ENCODE measurements at regions not wholly inside any gene's neighbourhood (a gene's known extent, or its start where the extent isn't known, plus 50 kb on each side); places are given as distances from the start of the nearest gene placed in this dataset.

- Histone ChIP-seq H2AFZ (ENCODE audit: low read length) (no peak overlapping the region), H3K36me3 (ENCODE audit: insufficient read depth, low read length) (no peaks in the 10 kb centered on the region), H3K79me2 (ENCODE audit: insufficient read depth, low read length) (no peaks in the 10 kb centered on the region), H3F3A (ENCODE audit: insufficient read depth, low read length) (no peaks in the 10 kb centered on the region), H3K4me2 (ENCODE audit: low read length) (no peak overlapping the region), H3K27me3 (ENCODE audit: insufficient read depth, low read length) (no peaks in the 10 kb centered on the region), H4K20me1 (ENCODE audit: insufficient read depth, low read length) (no peaks in the 10 kb centered on the region), H3K27ac (ENCODE audit: low read depth, low read length, poor library complexity, severe bottlenecking) (no peak overlapping the region), H3K4me1 (ENCODE audit: insufficient read depth, low read length, severe bottlenecking) (no peaks in the 10 kb centered on the region), H3K9me2 (ENCODE audit: low read depth, low read length) (no peaks in the 10 kb centered on the region), H3K9ac (ENCODE audit: low read length) (no peak overlapping the region), H3K4me3 (ENCODE audit: low read depth, low read length, poor library complexity, severe bottlenecking) (no peak overlapping the region), H3K9me3 (ENCODE audit: low read length) (no peaks in the 10 kb centered on the region)
- TF ChIP-seq EZH2 (IDR thresholded peaks at IDR 0.05; ENCODE audit: borderline replicate concordance, low read length) (no peak), CTCF (IDR thresholded peaks at IDR 0.05; ENCODE audit: low read length) (no peak)
These were observed 290.0 kb upstream of the SOX9 start for GRCh38 chr17:71830866-71831265.

GRCh38 chr17:71842986-71843385 lies 277.8 kb upstream of the SOX9 start:
- no peaks in the 10 kb centered on the region for H3K36me3 ChIP-seq (ENCODE audit: insufficient read depth, low read length)

GRCh38 chr17:71845337-71845736 lies 275.5 kb upstream of the SOX9 start:
- no peaks in the 10 kb centered on the region for H3K79me2 ChIP-seq (ENCODE audit: insufficient read depth, low read length)
- H3F3A ChIP-seq (ENCODE audit: insufficient read depth, low read length), result no peaks in the 10 kb centered on the region
- no peaks in the 10 kb centered on the region for H3K36me3 ChIP-seq (ENCODE audit: insufficient read depth, low read length)
- H3K27me3 ChIP-seq (ENCODE audit: insufficient read depth, low read length), result no peaks in the 10 kb centered on the region
- H3K9me2 ChIP-seq (ENCODE audit: low read depth, low read length), result no peaks in the 10 kb centered on the region
- H3K9ac ChIP-seq (ENCODE audit: low read length), result no peak overlapping the region
- H3K9me3 ChIP-seq (ENCODE audit: low read length), result no peaks in the 10 kb centered on the region
- no peak overlapping the region for H2AFZ ChIP-seq (ENCODE audit: low read length)
- no peak overlapping the region for H3K4me2 ChIP-seq (ENCODE audit: low read length)
- no peaks in the 10 kb centered on the region for H4K20me1 ChIP-seq (ENCODE audit: insufficient read depth, low read length)
- H3K4me1 ChIP-seq (ENCODE audit: insufficient read depth, low read length, severe bottlenecking), result no peaks in the 10 kb centered on the region
- no peak overlapping the region for H3K27ac ChIP-seq (ENCODE audit: low read depth, low read length, poor library complexity, severe bottlenecking)
- no peak overlapping the region for H3K4me3 ChIP-seq (ENCODE audit: low read depth, low read length, poor library complexity, severe bottlenecking)
- TF ChIP-seq CTCF (IDR thresholded peaks at IDR 0.05; ENCODE audit: low read length), result no peak
- TF ChIP-seq EZH2 (IDR thresholded peaks at IDR 0.05; ENCODE audit: borderline replicate concordance, low read length), result no peak

More at GRCh38 chr17:71842986-71843385, 277.8 kb upstream of the SOX9 start:
- Histone ChIP-seq H3K4me1 (ENCODE audit: insufficient read depth, low read length, severe bottlenecking) (no peaks in the 10 kb centered on the region), H4K20me1 (ENCODE audit: insufficient read depth, low read length) (no peaks in the 10 kb centered on the region), H3F3A (ENCODE audit: insufficient read depth, low read length) (no peaks in the 10 kb centered on the region), H3K4me2 (ENCODE audit: low read length) (no peak overlapping the region), H3K4me3 (ENCODE audit: low read depth, low read length, poor library complexity, severe bottlenecking) (no peak overlapping the region), H3K9ac (ENCODE audit: low read length) (no peak overlapping the region), H3K27me3 (ENCODE audit: insufficient read depth, low read length) (no peaks in the 10 kb centered on the region), H2AFZ (ENCODE audit: low read length) (no peak overlapping the region), H3K9me3 (ENCODE audit: low read length) (no peaks in the 10 kb centered on the region), H3K9me2 (ENCODE audit: low read depth, low read length) (no peaks in the 10 kb centered on the region), H3K79me2 (ENCODE audit: insufficient read depth, low read length) (no peaks in the 10 kb centered on the region), H3K27ac (ENCODE audit: low read depth, low read length, poor library complexity, severe bottlenecking) (no peak overlapping the region)
- no peak for TF ChIP-seq EZH2 (IDR thresholded peaks at IDR 0.05; ENCODE audit: borderline replicate concordance, low read length)
- TF ChIP-seq CTCF (IDR thresholded peaks at IDR 0.05; ENCODE audit: low read length), result no peak

Measured in OCI-LY1 (cell line).